Renal cortex interstitium (tissue), 11 donors: ENCODE measurements at regions not wholly inside any gene's neighbourhood (a gene's known extent, or its start where the extent isn't known, plus 50 kb on each side); places are given as distances from the start of the nearest gene placed in this dataset.

Experiments used
- DNase-seq, 11 donors: peaks; one replicate each; pipeline ENCODE4 v3.0.0-alpha.2; 2013; ENCODE audit warnings: low read depth in 9 of 11, low spot score in 4 of 11; ENCODE audit errors: extremely low read depth in 1 of 11

DNA sequence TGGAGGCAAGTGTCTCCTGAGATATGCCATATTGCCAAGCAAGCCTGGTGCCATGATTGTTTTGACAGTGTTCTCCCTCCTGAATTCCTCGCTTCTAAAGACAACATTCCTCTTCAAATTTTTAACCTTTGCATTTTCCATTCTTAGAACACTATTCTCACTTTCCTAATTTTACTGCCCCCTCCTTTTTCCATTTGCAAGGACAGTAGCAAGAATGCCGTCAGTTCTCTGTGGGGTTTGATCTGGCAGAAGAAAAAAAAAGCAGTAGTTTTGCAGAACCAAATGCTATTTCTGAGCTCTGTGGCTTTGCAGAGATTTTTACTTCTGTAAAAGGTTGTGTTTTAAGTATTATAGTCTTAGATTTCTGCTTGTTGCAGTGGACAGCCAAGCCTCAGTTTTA lies 295.2 kb downstream of the NUAK1 start:
- no peak for DNase-seq

DNA sequence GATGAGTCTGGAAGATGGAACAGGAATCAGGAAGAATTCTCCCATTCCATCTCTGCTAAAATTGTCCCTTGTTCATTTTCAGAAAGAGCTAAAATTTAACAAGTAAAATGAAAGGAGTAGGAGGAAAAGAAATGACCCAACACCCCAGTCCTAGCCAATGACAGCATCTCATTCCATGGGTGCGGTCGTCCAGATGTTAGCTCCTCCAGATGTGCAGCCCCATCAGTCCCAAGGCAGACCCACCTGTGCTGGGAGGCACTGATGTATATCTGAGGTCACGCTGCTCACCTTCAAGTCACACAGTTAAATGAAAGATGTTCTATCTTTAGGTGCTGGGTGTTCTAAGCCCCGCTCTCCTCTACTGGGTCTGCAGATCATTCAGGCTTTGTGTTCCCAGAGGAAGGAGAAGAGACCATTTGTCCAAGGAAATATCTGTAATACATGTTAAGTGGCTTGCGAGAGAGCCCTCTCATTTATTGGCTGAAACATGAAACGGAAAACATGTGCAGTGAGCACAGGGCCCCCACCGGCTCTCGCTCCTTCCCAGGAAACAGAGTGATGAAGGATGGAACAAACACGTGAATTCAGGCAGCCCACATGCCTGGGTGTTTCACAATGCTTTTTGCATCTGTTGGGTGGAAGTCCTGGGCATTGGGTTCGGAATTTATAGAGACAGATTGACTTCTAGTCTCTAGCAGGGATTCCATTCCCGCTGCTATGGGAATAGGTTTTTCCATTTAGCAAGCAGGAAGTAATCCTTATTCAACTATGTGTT lies 294.6 kb downstream of the NUAK1 start:
- DNase-seq: no peak

DNA sequence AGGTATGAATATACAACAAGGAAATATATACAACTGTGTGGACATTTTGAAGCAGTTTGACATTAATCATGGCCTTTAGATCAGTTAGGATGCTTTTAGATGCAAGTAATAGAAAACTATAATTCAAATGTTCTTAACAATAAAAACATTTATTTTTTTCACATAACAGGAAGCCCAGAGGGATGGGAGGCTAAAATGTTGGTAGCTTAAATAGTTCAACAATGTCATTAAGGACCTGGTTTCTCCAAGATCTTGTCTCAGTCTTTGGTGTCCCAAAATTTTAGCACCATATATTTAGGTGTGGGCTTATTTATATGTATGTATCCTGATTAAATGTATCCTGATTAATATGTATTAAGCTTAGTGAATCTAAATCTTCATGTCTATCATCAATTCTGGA lies 292.4 kb downstream of the NUAK1 start:
- no peak for DNase-seq

DNA sequence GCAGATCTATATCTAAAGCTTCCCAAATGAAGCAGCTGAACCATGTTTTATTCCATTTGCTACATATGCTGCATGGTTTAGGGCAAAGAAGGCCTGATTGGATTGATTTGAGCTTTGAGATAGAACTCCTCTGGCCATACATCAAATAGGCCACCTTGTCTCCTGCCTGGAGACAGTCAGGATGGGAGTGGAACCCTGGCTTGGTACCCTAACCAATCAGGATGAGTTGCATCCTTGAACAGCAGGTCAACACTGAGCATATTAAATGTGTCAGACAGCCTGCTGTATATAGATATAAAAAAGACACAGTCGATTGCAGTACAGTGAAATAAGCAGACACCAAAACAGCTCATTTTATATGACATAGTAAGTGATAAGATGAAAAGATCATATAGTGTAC lies 291.7 kb downstream of the NUAK1 start:
- DNase-seq: no peak

DNA sequence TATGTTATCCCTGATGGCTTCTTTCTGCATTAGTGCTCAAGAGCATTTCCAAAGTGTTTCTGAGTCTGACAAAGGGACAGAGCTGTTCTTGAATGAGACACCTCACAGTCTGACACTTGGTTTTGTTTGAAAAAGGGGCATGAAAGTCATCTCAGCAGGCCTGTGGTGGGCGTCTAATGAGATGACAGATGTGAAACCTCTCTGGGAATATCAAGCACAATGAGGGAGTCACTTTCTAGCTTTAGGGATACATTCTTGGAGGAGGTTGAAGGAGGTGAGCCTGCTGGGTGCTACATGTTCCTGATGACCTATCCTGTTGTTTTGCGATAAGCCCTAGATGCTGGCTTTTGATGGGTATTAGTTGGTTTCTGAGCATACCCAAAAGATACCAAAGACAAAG lies 290.5 kb downstream of the NUAK1 start:
- DNase-seq: no peak

DNA sequence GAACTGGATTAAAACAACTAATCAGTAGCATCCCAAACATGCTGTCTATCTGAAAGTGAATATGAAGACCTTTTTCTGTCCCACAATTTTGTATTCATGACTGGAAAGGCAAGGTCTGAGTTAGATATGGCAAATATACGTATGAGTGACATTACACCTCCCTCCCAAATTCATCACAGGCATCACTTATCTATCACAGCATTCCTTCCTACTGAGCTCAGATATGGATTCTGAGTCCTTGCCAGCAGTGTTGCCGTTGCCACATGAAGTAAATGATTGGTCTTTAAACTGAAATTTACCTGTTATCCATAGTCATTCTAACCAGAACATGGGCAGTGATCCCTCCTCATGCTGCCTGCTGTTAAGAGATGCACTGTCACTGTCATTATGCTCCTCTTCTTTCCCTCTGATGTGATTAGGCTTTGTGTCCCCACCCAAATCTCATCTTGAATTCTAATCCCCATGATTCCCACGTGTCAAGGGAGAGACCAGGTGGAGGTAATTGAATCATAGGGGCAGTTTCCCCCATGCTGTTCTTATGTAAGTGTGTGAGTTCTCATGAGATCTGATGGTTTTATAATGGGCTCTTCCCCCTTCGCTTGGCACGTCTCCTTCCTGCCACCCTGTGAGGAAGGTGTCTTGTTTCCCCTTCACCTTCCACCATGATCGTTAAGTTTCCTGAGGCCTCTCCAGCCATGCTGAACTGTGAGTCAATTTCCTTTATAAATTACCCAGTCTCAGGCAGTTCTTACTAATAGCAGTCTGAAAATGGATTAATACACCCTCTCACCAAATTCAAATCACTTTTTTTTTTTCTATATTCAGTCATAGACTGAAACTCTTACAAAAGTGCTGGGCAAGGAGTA lies 288.4 kb downstream of the NUAK1 start:
- no peak for DNase-seq

DNA sequence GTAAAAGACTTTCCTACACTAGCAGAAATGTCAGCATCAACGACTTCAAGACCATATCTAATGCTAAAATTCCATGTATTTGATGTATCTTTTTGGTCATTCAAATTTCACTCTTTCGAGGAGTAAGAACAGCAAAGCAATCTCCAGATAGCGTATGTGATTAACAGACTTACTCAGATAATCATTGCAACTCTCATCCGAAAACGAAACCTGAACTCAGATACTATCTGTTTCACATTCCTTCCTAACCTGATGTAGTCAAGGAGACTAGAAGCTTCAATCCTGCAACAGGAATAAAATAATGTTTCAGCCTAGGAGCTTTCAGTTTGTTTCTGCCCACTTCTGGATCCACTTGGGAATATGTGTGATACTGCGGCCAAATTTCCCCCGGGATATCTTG lies 286.3 kb downstream of the NUAK1 start:
- DNase-seq: no peak

DNA sequence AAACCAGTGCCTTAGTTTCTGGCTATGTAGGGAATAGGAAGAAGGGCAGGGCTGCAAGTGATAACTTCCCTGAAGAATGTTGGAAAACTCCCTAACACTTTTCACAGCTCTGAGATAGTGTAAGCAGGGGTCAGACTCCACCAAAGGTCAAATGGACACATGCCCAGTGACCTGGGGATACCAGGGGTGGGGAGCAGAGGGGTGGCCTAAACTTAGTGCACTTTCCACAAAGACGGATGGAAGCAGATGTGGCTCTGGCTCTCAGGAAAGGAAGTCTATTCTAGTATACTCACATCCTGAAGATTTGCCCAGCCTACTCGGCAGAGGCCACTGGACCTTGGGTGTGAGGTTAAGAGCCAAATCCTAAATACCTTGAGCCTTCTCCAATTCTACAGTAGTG lies 285.8 kb downstream of the NUAK1 start:
- no peak for DNase-seq

DNA sequence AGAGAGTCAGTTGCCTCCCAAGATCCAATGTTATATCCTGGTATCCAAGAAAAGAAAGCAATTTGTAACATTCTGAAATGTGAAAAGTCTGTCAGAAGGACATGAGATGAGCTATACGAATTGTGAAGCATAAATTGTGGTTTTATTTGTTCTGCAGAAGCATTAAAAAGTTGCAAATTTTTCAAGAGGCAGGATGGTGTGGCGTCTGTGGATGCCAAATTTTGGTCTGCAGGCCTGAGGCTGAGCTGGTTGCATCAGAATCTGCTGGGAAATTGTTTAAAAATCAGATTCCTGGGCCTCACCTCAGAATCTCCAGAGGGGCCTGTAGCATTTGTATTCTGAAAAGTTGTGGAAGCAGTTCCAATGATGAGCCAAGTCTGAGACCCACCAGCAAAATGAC lies 284.7 kb downstream of the NUAK1 start:
- no peak for DNase-seq

DNA sequence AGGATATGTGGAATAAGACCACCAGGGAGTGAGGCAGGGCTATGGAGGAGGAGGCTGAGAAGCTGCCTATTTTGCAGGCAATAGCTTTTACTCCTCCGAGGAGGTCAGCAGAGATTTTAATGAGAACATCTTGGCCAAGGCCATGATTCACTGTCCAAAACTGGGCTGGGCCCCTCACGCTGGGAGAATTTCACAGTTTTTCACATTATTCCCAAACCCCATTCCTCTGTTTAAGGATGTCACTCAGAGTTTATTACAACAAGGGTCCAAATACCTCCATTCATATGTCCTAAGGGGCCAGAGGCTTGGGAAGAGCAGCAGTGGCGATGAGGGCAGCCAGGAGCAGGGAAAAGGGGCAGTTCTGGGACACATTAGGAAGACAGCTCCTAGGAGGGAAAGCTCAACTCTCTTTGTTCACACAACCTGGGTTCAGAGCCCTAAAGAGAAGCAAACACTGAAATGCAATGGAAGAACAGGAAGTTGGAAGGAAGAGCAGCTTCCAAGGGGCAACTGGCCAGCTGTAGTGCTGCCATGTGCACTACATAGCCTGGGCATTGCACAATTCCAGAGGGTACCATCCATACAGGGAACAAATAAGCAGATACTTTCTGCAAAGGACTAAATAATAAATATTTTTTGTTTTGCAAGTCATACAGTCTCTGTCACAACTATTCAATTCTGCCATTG lies 283.2 kb downstream of the NUAK1 start:
- no peak for DNase-seq

DNA sequence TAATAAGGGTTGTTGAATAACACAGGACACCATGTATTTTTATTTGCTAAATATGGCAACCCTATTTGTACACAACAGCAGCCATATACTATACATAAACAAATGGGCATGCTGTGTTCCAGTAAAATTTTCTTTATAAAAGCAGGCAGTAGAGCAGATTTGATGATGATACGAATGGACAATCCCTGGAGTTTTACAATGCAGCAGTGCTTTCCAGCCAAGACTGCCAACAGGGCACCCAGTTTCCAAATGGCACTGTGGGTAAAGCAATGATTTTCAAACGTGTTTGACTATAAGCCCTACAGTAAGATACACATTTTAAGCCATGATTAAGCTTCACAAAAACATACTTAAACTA lies 282.7 kb downstream of the NUAK1 start:
- DNase-seq: no peak

DNA sequence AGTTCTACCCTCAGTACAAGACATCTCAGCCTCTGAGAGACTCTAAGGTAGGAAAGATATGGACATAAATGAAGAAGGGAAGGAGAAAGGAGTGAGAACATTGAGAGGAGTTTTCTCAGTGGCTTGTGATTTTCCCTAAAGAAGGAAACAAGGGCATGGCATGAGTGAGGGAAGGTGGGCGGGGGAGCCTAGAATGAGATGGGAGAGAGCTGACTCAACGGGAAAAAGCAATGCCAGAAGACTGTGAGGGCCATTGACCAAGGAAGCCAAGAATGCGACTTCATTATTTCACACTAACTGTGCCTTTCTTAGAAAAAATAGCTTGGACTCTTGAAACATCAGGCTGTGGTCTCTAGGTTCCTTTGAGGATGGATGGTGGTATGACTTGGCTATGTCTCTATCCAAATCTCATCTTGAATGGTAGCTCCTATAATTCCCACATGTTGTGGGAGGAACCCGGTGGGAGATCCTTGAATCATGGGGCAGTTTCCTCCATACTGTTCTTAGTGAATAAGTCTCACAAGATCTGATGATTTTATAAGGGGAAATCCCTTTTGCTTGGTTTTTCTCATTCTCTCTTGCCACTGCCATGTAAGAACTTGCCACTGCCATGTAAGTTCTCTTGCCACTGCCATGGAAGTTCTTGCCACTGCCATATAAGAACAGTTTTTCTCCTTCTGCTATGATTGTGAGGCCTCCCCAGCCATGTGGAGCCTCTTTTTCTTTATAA lies 279.6 kb downstream of the NUAK1 start:
- no peak for DNase-seq

DNA sequence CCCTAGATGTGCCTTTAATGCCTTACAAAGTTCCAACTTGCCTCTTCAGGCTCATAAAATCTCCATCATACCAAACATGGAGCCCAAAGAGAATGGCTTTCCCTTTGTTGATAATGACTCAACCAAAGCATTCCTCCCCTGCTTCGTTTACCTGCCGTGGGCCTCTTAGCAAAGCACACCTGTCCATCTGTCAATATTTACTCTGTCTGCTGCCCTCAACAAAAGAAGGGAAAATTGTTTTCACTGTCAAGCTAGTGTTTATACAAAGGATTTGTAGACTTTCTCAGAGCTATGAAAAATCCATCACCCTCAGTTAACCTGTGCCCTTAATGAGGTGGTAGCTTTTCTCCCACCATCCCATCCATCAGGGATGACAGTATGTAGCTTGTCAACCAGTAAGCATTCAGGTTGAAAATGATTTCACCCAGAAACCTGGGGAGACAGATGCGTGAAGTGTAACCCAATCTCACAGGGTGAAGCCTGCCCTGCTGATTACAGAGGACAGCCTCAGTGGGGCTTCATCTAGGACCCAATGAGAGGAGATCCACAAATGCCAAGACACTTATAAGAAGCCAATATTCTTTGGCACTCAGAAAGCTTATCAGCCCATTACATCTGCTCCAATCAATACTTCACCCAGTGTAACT lies 278.1 kb downstream of the NUAK1 start:
- DNase-seq: no peak

DNA sequence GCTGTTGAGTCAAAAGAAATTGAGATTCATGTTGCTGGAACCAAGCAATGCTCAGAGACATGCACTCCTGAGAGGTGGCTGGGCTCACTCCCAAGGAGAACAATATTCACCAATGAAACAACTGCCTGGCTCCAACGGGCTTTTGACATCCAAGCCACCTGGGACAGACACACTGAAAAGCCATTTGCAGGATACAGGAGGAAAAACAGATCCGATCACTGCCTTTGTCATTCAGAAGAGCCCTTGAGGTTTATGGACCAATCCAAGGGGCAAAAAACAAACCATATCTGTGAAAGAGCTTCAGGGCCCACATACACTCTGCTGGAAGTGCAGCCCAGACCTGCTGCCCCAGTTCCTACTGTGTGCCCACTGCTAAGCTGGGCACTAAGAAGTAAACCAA lies 277.5 kb downstream of the NUAK1 start:
- DNase-seq: no peak

DNA sequence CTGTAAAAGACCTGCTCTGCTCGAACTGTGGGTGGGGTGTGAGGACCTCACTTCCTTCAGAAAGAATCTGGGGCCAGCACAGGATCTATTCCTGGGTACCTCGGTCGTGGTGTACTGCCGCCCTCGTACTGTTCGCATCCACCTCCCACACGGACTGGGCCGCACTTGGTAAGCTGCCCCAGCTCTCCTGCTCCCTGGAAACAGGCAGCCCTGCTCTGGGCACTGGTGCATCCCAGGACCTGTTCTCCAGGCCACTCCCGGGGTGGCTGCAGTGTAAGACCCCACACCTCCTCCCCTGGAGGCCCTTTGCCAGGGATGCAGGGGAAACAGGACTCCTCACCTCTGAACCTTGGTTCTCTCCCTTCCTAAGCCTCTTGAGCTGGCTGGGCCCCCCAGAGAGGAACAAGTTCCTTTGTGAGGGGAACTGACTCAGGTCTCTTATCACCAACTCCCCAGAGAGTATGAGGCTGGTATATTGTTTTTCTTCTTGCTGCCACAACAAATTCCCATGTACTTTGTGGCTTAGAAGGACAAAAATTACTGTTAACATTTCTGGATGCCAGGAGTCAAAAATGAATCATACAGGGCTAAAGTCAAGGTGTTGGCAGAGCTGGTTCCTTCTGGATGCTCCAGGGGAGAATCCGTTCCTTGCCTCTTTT lies 276.5 kb downstream of the NUAK1 start:
- DNase-seq: no peak

DNA sequence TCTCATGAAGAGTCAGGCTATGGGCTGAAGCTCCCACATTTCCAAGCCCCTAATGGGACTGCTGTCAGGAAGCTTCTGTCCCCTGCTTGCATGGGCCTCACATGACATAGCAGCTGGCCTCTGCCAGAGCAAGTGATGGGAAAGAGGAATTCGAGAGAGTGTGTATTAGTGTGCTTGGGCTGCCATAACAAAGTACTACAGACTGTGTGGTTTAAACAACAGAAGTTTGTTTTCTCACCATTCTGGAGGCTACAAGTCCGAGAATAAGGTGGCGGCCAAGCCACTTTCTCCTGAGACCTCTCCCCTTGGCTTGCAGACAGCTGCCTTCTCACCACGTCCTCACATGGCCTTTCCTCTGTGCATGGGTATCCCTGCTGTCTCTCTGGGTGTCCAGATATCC lies 274.4 kb downstream of the NUAK1 start:
- no peak for DNase-seq

DNA sequence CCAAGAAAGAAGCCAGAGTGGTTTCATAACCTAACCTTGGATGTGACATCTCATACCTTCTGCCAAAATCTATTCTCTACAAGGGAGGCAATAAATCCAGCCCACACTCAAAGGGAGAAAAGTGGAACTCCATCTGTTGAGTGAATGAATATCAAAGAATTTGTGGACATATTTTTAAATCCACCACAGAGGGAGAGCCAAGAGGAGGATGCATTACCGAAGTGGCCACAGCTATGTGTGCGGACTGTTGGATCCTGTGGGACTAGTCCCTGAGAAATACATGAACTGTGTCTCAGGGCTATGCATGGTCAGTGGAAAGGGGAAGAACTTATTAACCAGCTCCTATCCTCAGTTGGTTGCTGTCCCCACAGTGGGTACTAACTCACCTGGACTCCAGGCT lies 273.9 kb downstream of the NUAK1 start:
- DNase-seq: no peak

DNA sequence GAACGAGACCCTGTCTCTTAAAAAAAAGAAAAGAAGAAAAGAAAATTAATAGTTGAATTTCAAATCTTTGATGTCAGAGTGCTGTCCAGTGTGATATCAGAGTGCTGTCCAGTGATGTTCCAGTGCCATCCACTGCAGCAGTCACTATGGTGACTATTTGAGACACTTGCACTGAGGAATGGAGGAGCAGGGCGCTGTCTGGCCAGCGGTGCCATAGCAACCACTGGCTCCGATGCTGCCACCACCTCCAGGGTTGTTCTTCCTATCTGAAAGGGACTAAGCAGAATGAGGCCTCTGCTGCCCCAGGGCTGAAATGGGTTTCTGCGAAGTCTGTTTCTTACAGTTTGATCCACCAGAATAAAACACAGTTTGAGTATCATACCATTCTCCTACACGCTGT lies 272.9 kb downstream of the NUAK1 start:
- DNase-seq: no peak

DNA sequence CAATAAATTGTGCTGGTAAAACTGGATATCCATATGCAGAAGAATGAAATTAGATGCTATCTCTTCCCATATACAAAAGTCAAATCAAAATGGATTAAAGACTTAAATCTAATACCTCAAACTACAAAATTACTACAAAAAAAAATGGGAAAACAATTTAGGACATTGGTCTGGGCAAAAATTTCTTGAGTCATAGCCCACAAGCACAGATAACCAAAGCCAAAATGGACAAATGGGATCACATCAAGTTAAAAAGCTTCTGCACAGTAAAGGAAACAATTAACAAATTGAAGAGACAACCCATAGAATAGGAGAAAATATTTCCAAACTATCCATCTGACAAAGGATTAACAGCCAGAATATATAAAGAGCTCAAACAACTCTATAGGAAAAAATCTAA lies 264.6 kb downstream of the NUAK1 start:
- no peak for DNase-seq
